IPS DF 19.7 (cell line): ENCODE measurements at regions not wholly inside any gene's neighbourhood (a gene's known extent, or its start where the extent isn't known, plus 50 kb on each side); places are given as distances from the start of the nearest gene placed in this dataset.
A peak's percentile ranks its signal among the peaks of the same experiment; 100 is the strongest.

ENCODE experiments used
- DNase-seq: peaks from one replicate; pipeline ENCODE4 v3.0.0-alpha.2; 2013; ENCODE audit warnings: low read depth, low spot score

- no peak for DNase-seq
Measured at GRCh38 chr20:16220826-16221225, 352.4 kb downstream of the KIF16B start.

GRCh38 chr20:16219182-16219581, 354.1 kb downstream of the KIF16B start:
- no peak for DNase-seq

GRCh38 chr20:16216914-16217230, 356.4 kb downstream of the KIF16B start:
- no peak for DNase-seq

- no peak for DNase-seq
Measured at GRCh38 chr20:16216227-16216913, 356.9 kb downstream of the KIF16B start.

GRCh38 chr20:16215041-16215440, 358.2 kb downstream of the KIF16B start:
- peak; percentile 3 for DNase-seq

GRCh38 chr20:16212790-16213189, 360.5 kb downstream of the KIF16B start:
- no peak for DNase-seq

GRCh38 chr20:16209951-16210361, 363.3 kb downstream of the KIF16B start:
- DNase-seq = no peak

GRCh38 chr20:16209357-16209756, 363.9 kb downstream of the KIF16B start:
- no peak for DNase-seq

- DNase-seq = no peak
Measured at GRCh38 chr20:16208443-16208842, 364.8 kb downstream of the KIF16B start.

GRCh38 chr20:16206817-16207216, 366.4 kb downstream of the KIF16B start:
- DNase-seq = no peak

- no peak for DNase-seq
Measured at GRCh38 chr20:16205507-16205906, 367.7 kb downstream of the KIF16B start.

- DNase-seq = no peak
Measured at GRCh38 chr20:16203096-16203495, 370.2 kb downstream of the KIF16B start.

- no peak for DNase-seq
Measured at GRCh38 chr20:16201191-16201590, 372.1 kb downstream of the KIF16B start.

- DNase-seq = no peak
Measured at GRCh38 chr20:16197696-16198095, 375.6 kb downstream of the KIF16B start.

- DNase-seq = no peak
Measured at GRCh38 chr20:16195671-16196070, 377.6 kb downstream of the KIF16B start.

GRCh38 chr20:16194617-16195360, 378.5 kb downstream of the KIF16B start:
- no peak for DNase-seq

- DNase-seq = no peak
Measured at GRCh38 chr20:16191496-16191895, 381.8 kb downstream of the KIF16B start.

GRCh38 chr20:16189371-16189770, 383.9 kb downstream of the KIF16B start:
- no peak for DNase-seq

- no peak for DNase-seq
Measured at GRCh38 chr20:16187956-16188616, 385.2 kb downstream of the KIF16B start.

- no peak for DNase-seq
Measured at GRCh38 chr20:16179919-16180318, 393.3 kb downstream of the KIF16B start.

GRCh38 chr20:16179371-16179770, 393.9 kb downstream of the KIF16B start:
- DNase-seq = no peak

GRCh38 chr20:16178546-16179135, 394.6 kb downstream of the KIF16B start:
- no peak for DNase-seq
